ENCODE measurements at regions not wholly inside any gene's neighbourhood (a gene's known extent, or its start where the extent isn't known, plus 50 kb on each side); places are given as distances from the start of the nearest gene placed in this dataset.

GRCh38 chr12:19761463-19761862 is 322.2 kb downstream of the AEBP2 start:
- no peak overlapping the region for H4K91ac ChIP-seq (ENCODE audit: insufficient read depth, low read depth, low read length)
- no peak for ATAC-seq (ENCODE audit: low read depth)
- H3K9me1 ChIP-seq (ENCODE audit: insufficient read depth, low read length) = peaks cover 2% of the 10 kb centered on the region; the same call in 1 of the 2 replicates
- H3K27ac ChIP-seq (ENCODE audit: insufficient read depth, low read length) = no peak overlapping the region
- H2BK120ac ChIP-seq (ENCODE audit: low read depth, low read length) = no peak overlapping the region
- no CpG with 5 or more reads among the region's 1 CpG for WGBS, 2 experiments (ENCODE audit: extremely low coverage in 2 of 2, insufficient read length in 1 of 2)
- H3K9me3 ChIP-seq (ENCODE audit: control insufficient read depth, insufficient read depth, low read length) = no peaks in the 10 kb centered on the region
- ChIA-PET CTCF (no interaction called here), POLR2A (ENCODE audit: unreplicated experiment) (no interaction called here)
- H3K27me3 ChIP-seq (ENCODE audit: control insufficient read depth, insufficient read depth, low read length) = no peaks in the 10 kb centered on the region
- no peaks in the 10 kb centered on the region for H3K36me3 ChIP-seq (ENCODE audit: control insufficient read depth, insufficient read depth, low read length)
- H2AK9ac ChIP-seq (replicated peaks; ENCODE audit: low read depth, low read length, poor library complexity) = no peak overlapping the region
- no peak overlapping the region for H2BK20ac ChIP-seq (ENCODE audit: low read depth, low read length)
- BruUV-seq (replicated peaks) = no TSS peak
- no peak overlapping the region for H3K4me2 ChIP-seq (ENCODE audit: low read depth, low read length)
- H4K5ac ChIP-seq (ENCODE audit: low read depth, low read length) = no peak overlapping the region
- H3K18ac ChIP-seq (ENCODE audit: low read depth, low read length) = no peak overlapping the region
- H3K79me1 ChIP-seq (ENCODE audit: low read depth in 1 of 2, low read length in 2 of 2) = no peaks in the 10 kb centered on the region
- no peak overlapping the region for H3K56ac ChIP-seq (ENCODE audit: extremely low read depth, insufficient read depth, low read length)
- H2BK5ac ChIP-seq (ENCODE audit: low read depth, low read length, poor library complexity, severe bottlenecking) = no peak overlapping the region
- no peak overlapping the region for H3K14ac ChIP-seq (replicated peaks; ENCODE audit: low read depth, low read length)
- H3K4ac ChIP-seq (ENCODE audit: low read depth, low read length) = no peak overlapping the region
- H2AFZ ChIP-seq (replicated peaks; ENCODE audit: low read length, poor library complexity) = no peak overlapping the region
- H4K20me1 ChIP-seq (ENCODE audit: insufficient read depth, low read length) = no peaks in the 10 kb centered on the region
- H3K4me3 ChIP-seq (ENCODE audit: insufficient read depth, low read depth, low read length) = no peak overlapping the region
- TF ChIP-seq CTCF (conservative IDR thresholded peaks at IDR 0.05; ENCODE audit: low read depth, low read length) (no peak), POLR2A (IDR thresholded peaks at IDR 0.05; ENCODE audit: low read depth, low read length) (no peak), BHLHE40 (IDR thresholded peaks at IDR 0.05; ENCODE audit: low read depth, low read length) (no peak), SMC3 (IDR thresholded peaks at IDR 0.05; ENCODE audit: low read depth, low read length) (no peak), RAD21 (IDR thresholded peaks at IDR 0.05; ENCODE audit: low read length) (no peak), MAFK (IDR thresholded peaks at IDR 0.05; ENCODE audit: low read depth, low read length) (no peak), ELK1 (IDR thresholded peaks at IDR 0.05; ENCODE audit: borderline replicate concordance, low read depth, low read length) (no peak), NFE2L2 (IDR thresholded peaks at IDR 0.05; ENCODE audit: low read depth, low read length) (no peak), RFX5 (IDR thresholded peaks at IDR 0.05; ENCODE audit: low read depth, low read length) (no peak), USF2 (IDR thresholded peaks at IDR 0.05; ENCODE audit: low read depth, low read length) (no peak), RCOR1 (IDR thresholded peaks at IDR 0.05; ENCODE audit: insufficient replicate concordance, low read length) (no peak), MAZ (IDR thresholded peaks at IDR 0.05; ENCODE audit: borderline replicate concordance, low read depth, low read length) (no peak), CEBPB (IDR thresholded peaks at IDR 0.05; ENCODE audit: low read depth, low read length) (no peak), MXI1 (IDR thresholded peaks at IDR 0.05; ENCODE audit: borderline replicate concordance, low read depth, low read length) (no peak), CHD1 (IDR thresholded peaks at IDR 0.05; ENCODE audit: low read depth, low read length) (no peak)
- H2AK5ac ChIP-seq (ENCODE audit: low read depth, low read length) = no peak overlapping the region
- no peak overlapping the region for H2BK15ac ChIP-seq (ENCODE audit: low read depth, low read length)
- in situ Hi-C loops (cut with MboI; ENCODE audit: low sequenced_read_pairs) = loop anchor here (25.0 kb wide), 1 partner anchor 226 kb away; no protein-coding TSS in a partner anchor
- H4K8ac ChIP-seq (ENCODE audit: low read depth in 2 of 2, low read length in 2 of 2) = no peak overlapping the region
- no peak overlapping the region for H3K23ac ChIP-seq (ENCODE audit: low read depth, low read length)
- H3K9ac ChIP-seq (ENCODE audit: low read depth, low read length) = no peak overlapping the region
- DNase-seq = no peak
- intact Hi-C loops (cut with micrococcal nuclease) = no loop called here
- H3K4me1 ChIP-seq (ENCODE audit: control insufficient read depth, insufficient read depth, low read length) = peaks cover 4% of the 10 kb centered on the region; the same call in 1 of the 2 replicates
- dilution Hi-C loops (cut with HindIII; ENCODE audit: low sequenced_read_pairs, unreplicated experiment) = no loop called here
